ENCODE measurements at regions not wholly inside any gene's neighbourhood (a gene's known extent, or its start where the extent isn't known, plus 50 kb on each side); places are given as distances from the start of the nearest gene placed in this dataset.

- BruUV-seq (replicated peaks), result no TSS peak
- CTCF ChIA-PET, result no interaction called here
- DNase-seq, result no peak
- no peaks in the 10 kb centered on the region for H3K36me3 Mint-ChIP-seq (ENCODE audit: insufficient read depth, unreplicated experiment)
- no peaks in the 10 kb centered on the region for H3K27me3 Mint-ChIP-seq (ENCODE audit: unreplicated experiment)
- no peak overlapping the region for H3K27ac Mint-ChIP-seq (ENCODE audit: unreplicated experiment)
- no peaks in the 10 kb centered on the region for H3K4me1 Mint-ChIP-seq (ENCODE audit: low read depth, unreplicated experiment)
- peaks cover 6% of the 10 kb centered on the region for H3K9me3 Mint-ChIP-seq (ENCODE audit: low read depth, unreplicated experiment)
- TF ChIP-seq CTCF (IDR thresholded peaks at IDR 0.05; ENCODE audit: unreplicated experiment), result no peak
- intact Hi-C loops (cut with micrococcal nuclease; ENCODE audit: unreplicated experiment), result no loop called here
- no peak overlapping the region for H3K4me3 Mint-ChIP-seq (ENCODE audit: low read depth, unreplicated experiment)
These were observed 623.2 kb downstream of the IRS1 start for GRCh38 chr2:226176283-226176984.

GRCh38 chr2:226174390-226174789 lies 625.2 kb downstream of the IRS1 start:
- no peaks in the 10 kb centered on the region for H3K27me3 Mint-ChIP-seq (ENCODE audit: unreplicated experiment)
- H3K9me3 Mint-ChIP-seq (ENCODE audit: low read depth, unreplicated experiment), result peaks cover 9% of the 10 kb centered on the region
- CTCF ChIA-PET, result no interaction called here
- no peaks in the 10 kb centered on the region for H3K4me1 Mint-ChIP-seq (ENCODE audit: low read depth, unreplicated experiment)
- H3K36me3 Mint-ChIP-seq (ENCODE audit: insufficient read depth, unreplicated experiment), result no peaks in the 10 kb centered on the region
- BruUV-seq (replicated peaks), result no TSS peak
- no peak for DNase-seq
- TF ChIP-seq CTCF (IDR thresholded peaks at IDR 0.05; ENCODE audit: unreplicated experiment), result no peak
- no peak overlapping the region for H3K27ac Mint-ChIP-seq (ENCODE audit: unreplicated experiment)
- no peak overlapping the region for H3K4me3 Mint-ChIP-seq (ENCODE audit: low read depth, unreplicated experiment)
- intact Hi-C loops (cut with micrococcal nuclease; ENCODE audit: unreplicated experiment), result no loop called here

GRCh38 chr2:226172939-226173338 lies 626.7 kb downstream of the IRS1 start:
- no peak for TF ChIP-seq CTCF (IDR thresholded peaks at IDR 0.05; ENCODE audit: unreplicated experiment)
- H3K4me3 Mint-ChIP-seq (ENCODE audit: low read depth, unreplicated experiment), result no peak overlapping the region
- peaks cover 6% of the 10 kb centered on the region for H3K9me3 Mint-ChIP-seq (ENCODE audit: low read depth, unreplicated experiment)
- H3K36me3 Mint-ChIP-seq (ENCODE audit: insufficient read depth, unreplicated experiment), result no peaks in the 10 kb centered on the region
- H3K4me1 Mint-ChIP-seq (ENCODE audit: low read depth, unreplicated experiment), result no peaks in the 10 kb centered on the region
- no peaks in the 10 kb centered on the region for H3K27me3 Mint-ChIP-seq (ENCODE audit: unreplicated experiment)
- CTCF ChIA-PET, result no interaction called here
- BruUV-seq (replicated peaks), result no TSS peak
- no peak overlapping the region for H3K27ac Mint-ChIP-seq (ENCODE audit: unreplicated experiment)
- no peak for DNase-seq
- intact Hi-C loops (cut with micrococcal nuclease; ENCODE audit: unreplicated experiment), result no loop called here

- no peak for DNase-seq
- no TSS peak for BruUV-seq (replicated peaks)
- Mint-ChIP-seq H3K36me3 (ENCODE audit: insufficient read depth, unreplicated experiment) (no peaks in the 10 kb centered on the region), H3K4me3 (ENCODE audit: low read depth, unreplicated experiment) (no peak overlapping the region), H3K4me1 (ENCODE audit: low read depth, unreplicated experiment) (no peaks in the 10 kb centered on the region), H3K27ac (ENCODE audit: unreplicated experiment) (no peak overlapping the region), H3K9me3 (ENCODE audit: low read depth, unreplicated experiment) (peaks cover 6% of the 10 kb centered on the region), H3K27me3 (ENCODE audit: unreplicated experiment) (no peaks in the 10 kb centered on the region)
- intact Hi-C loops (cut with micrococcal nuclease; ENCODE audit: unreplicated experiment), result no loop called here
- CTCF ChIA-PET, result no interaction called here
- no peak for TF ChIP-seq CTCF (IDR thresholded peaks at IDR 0.05; ENCODE audit: unreplicated experiment)
These were observed 627.3 kb downstream of the IRS1 start for GRCh38 chr2:226172309-226172708.

All from Calu3 (cell line).